ENCODE measurements at regions not wholly inside any gene's neighbourhood (a gene's known extent, or its start where the extent isn't known, plus 50 kb on each side); places are given as distances from the start of the nearest gene placed in this dataset.

GRCh38 chr7:136123352-136123751, 146.2 kb upstream of the MTPN start:
- H3K79me2 ChIP-seq (ENCODE audit: insufficient read depth, low read length), result no peaks in the 10 kb centered on the region
- H3K27me3 ChIP-seq (ENCODE audit: insufficient read depth, low read length, poor library complexity, severe bottlenecking), result no peaks in the 10 kb centered on the region
- H3K4me3 ChIP-seq (ENCODE audit: low read length, poor library complexity, severe bottlenecking), result no peak overlapping the region
- no peaks in the 10 kb centered on the region for H3K9me3 ChIP-seq (ENCODE audit: insufficient read depth, low read depth, low read length)
- TF ChIP-seq EZH2phosphoT487 (IDR thresholded peaks at IDR 0.05; ENCODE audit: borderline replicate concordance) (no peak), CTCF (conservative IDR thresholded peaks at IDR 0.05; ENCODE audit: low read length) (no peak)
- H3K36me3 ChIP-seq (ENCODE audit: insufficient read depth, low read length), result no peaks in the 10 kb centered on the region
- no peaks in the 10 kb centered on the region for H3K9me2 ChIP-seq (replicated peaks; ENCODE audit: low read depth, low read length)
- H3K4me2 ChIP-seq (ENCODE audit: low read depth, low read length, poor library complexity, severe bottlenecking), result no peak overlapping the region
- no peak overlapping the region for H2AFZ ChIP-seq (ENCODE audit: low read length)
- no peak overlapping the region for H3K9ac ChIP-seq (ENCODE audit: low read depth, low read length, poor library complexity, severe bottlenecking)
- H4K20me1 ChIP-seq (ENCODE audit: insufficient read depth, low read length, poor library complexity, severe bottlenecking), result no peaks in the 10 kb centered on the region
- H3F3A ChIP-seq (ENCODE audit: low read depth), result no peaks in the 10 kb centered on the region
- H3K4me1 ChIP-seq (ENCODE audit: insufficient read depth, low read length, poor library complexity, severe bottlenecking), result no peaks in the 10 kb centered on the region

- no peak overlapping the region for H3K4me3 ChIP-seq (ENCODE audit: low read length, poor library complexity, severe bottlenecking)
- no peaks in the 10 kb centered on the region for H3K79me2 ChIP-seq (ENCODE audit: insufficient read depth, low read length)
- no peaks in the 10 kb centered on the region for H3F3A ChIP-seq (ENCODE audit: low read depth)
- TF ChIP-seq CTCF (conservative IDR thresholded peaks at IDR 0.05; ENCODE audit: low read length), result no peak
- no peak for TF ChIP-seq EZH2phosphoT487 (IDR thresholded peaks at IDR 0.05; ENCODE audit: borderline replicate concordance)
- no peaks in the 10 kb centered on the region for H3K36me3 ChIP-seq (ENCODE audit: insufficient read depth, low read length)
- H3K4me1 ChIP-seq (ENCODE audit: insufficient read depth, low read length, poor library complexity, severe bottlenecking), result no peaks in the 10 kb centered on the region
- no peak overlapping the region for H3K9ac ChIP-seq (ENCODE audit: low read depth, low read length, poor library complexity, severe bottlenecking)
- H3K9me3 ChIP-seq (ENCODE audit: insufficient read depth, low read depth, low read length), result no peaks in the 10 kb centered on the region
- no peaks in the 10 kb centered on the region for H4K20me1 ChIP-seq (ENCODE audit: insufficient read depth, low read length, poor library complexity, severe bottlenecking)
- H3K9me2 ChIP-seq (replicated peaks; ENCODE audit: low read depth, low read length), result no peaks in the 10 kb centered on the region
- H3K27me3 ChIP-seq (ENCODE audit: insufficient read depth, low read length, poor library complexity, severe bottlenecking), result no peaks in the 10 kb centered on the region
- no peak overlapping the region for H3K4me2 ChIP-seq (ENCODE audit: low read depth, low read length, poor library complexity, severe bottlenecking)
- no peak overlapping the region for H2AFZ ChIP-seq (ENCODE audit: low read length)
These were observed 144.9 kb upstream of the MTPN start for GRCh38 chr7:136122026-136122425.

- Histone ChIP-seq H3K9me2 (replicated peaks; ENCODE audit: low read depth, low read length) (no peaks in the 10 kb centered on the region), H3K4me2 (ENCODE audit: low read depth, low read length, poor library complexity, severe bottlenecking) (no peak overlapping the region), H3F3A (ENCODE audit: low read depth) (no peaks in the 10 kb centered on the region), H2AFZ (ENCODE audit: low read length) (no peak overlapping the region), H3K4me3 (ENCODE audit: low read length, poor library complexity, severe bottlenecking) (no peak overlapping the region), H3K9me3 (ENCODE audit: insufficient read depth, low read depth, low read length) (no peaks in the 10 kb centered on the region), H3K79me2 (ENCODE audit: insufficient read depth, low read length) (no peaks in the 10 kb centered on the region), H3K27me3 (ENCODE audit: insufficient read depth, low read length, poor library complexity, severe bottlenecking) (no peaks in the 10 kb centered on the region), H3K9ac (ENCODE audit: low read depth, low read length, poor library complexity, severe bottlenecking) (no peak overlapping the region), H4K20me1 (ENCODE audit: insufficient read depth, low read length, poor library complexity, severe bottlenecking) (no peaks in the 10 kb centered on the region), H3K4me1 (ENCODE audit: insufficient read depth, low read length, poor library complexity, severe bottlenecking) (no peaks in the 10 kb centered on the region), H3K36me3 (ENCODE audit: insufficient read depth, low read length) (no peaks in the 10 kb centered on the region)
- TF ChIP-seq EZH2phosphoT487 (IDR thresholded peaks at IDR 0.05; ENCODE audit: borderline replicate concordance) (no peak), CTCF (conservative IDR thresholded peaks at IDR 0.05; ENCODE audit: low read length) (no peak)
These were observed 140.4 kb upstream of the MTPN start for GRCh38 chr7:136117539-136117938.

Data from Loucy (cell line).